Adipocyte (in vitro differentiated cells): ENCODE measurements at regions not wholly inside any gene's neighbourhood (a gene's known extent, or its start where the extent isn't known, plus 50 kb on each side); places are given as distances from the start of the nearest gene placed in this dataset.
"Not testable (repeated sequence)": the region's sequence is repeated elsewhere in the genome, so short reads cannot be mapped to it uniquely, and the experiment has no call there.

ENCODE experiments used
- DNase-seq: peaks from one replicate; pipeline ENCODE4 v3.0.0-alpha.2; 2015; ENCODE audit warnings: low read depth
- H3K27me3 ChIP-seq: replicated peaks from 2 replicates; pipeline ENCODE4 v1.7.0; 2013; ENCODE audit warnings: mild to moderate bottlenecking, low read length, moderate library complexity; ENCODE audit not compliant: control insufficient read depth, insufficient read depth
- H3K36me3 ChIP-seq: 2 replicates; pipeline ENCODE4 v1.7.0; 2013; ENCODE audit warnings: low read length, mild to moderate bottlenecking, moderate library complexity; ENCODE audit not compliant: control insufficient read depth, insufficient read depth, severe bottlenecking
- H3K4me1 ChIP-seq: 2 replicates; pipeline ENCODE4 v1.7.0; 2013; ENCODE audit warnings: mild to moderate bottlenecking, low read length, moderate library complexity; ENCODE audit not compliant: control insufficient read depth, insufficient read depth
- H3K4me3 ChIP-seq: 2 replicates; pipeline ENCODE4 v1.7.0; 2013; ENCODE audit warnings: mild to moderate bottlenecking, low read length, moderate library complexity
- H3K9ac ChIP-seq: 2 replicates; pipeline ENCODE4 v1.7.0; 2013; ENCODE audit warnings: mild to moderate bottlenecking, low read length, moderate library complexity
- H3K9me3 ChIP-seq: 2 replicates; pipeline ENCODE4 v1.7.0; 2013; ENCODE audit warnings: mild to moderate bottlenecking, low read length, moderate library complexity; ENCODE audit not compliant: control insufficient read depth

DNA sequence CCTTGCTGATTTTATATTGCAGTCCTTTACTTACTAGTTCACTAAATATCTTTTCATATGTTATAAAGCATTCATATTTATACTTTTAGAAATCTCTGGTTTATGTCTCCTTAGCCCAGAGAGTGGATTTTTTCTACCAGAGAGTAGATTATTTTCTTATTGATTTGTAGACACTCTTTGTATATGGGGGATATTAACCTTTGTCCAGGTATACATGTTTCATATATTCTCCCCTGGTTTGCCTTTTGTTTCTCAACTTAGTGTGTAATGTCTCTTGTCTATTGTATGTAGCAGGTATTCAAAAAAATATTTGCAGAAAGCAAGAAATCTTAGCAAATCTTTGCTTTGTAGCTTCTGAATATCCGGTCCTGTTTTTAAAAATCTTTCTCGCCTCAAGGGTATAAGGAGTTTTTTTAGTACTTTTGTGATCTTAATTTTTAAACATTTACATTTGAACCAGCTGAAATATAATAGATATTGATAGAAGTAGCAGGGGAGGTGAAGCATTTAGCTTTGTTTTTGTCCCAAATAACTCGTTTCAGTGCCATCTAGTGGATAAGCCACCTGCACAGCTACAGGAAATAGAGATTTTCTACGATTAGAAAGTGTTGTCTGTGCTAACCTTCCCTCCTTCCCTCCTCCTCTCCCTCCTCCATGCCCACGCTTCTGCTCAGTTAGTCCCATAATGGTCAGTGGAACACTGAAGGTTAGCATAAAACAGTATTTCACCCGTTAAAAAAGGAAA lies 97.0 kb downstream of the PHETA1 start:
- Histone ChIP-seq H3K27me3 (peaks cover 61% of the 10 kb centered on the region), H3K4me3 (no peak overlapping the region), H3K4me1 (peaks cover 6% of the 10 kb centered on the region), H3K36me3 (no peaks in the 10 kb centered on the region), H3K9me3 (peaks cover 4% of the 10 kb centered on the region), H3K9ac (no peak overlapping the region)
- DNase-seq = no peak

DNA sequence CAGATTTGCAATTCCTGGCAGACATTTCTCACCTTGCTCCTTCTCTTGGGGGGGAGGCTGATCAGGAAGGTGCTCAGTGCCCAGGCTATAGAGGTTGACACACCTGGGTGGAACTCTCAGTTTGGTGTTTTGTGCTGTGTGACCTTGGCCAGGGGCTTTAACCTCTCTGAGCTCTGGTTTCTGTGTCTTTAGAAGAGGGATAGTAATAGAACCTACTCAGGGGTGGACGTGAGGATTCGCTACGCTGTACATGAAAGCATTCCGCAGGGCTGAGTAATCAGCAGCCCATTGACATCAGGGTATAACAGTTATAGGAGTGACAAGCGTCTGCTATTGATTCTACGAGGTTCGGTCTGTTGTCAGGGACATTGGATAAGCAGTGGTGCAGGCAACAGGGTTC lies 98.1 kb downstream of the PHETA1 start:
- Histone ChIP-seq H3K9ac (no peak overlapping the region), H3K27me3 (peaks cover 69% of the 10 kb centered on the region), H3K4me3 (no peak overlapping the region), H3K36me3 (no peaks in the 10 kb centered on the region), H3K9me3 (peaks cover 4% of the 10 kb centered on the region), H3K4me1 (peaks cover 6% of the 10 kb centered on the region)
- DNase-seq = no peak

GRCh38 chr12:111270239-111270638 lies 98.7 kb downstream of the PHETA1 start:
- Histone ChIP-seq H3K9ac (no peak overlapping the region), H3K36me3 (no peaks in the 10 kb centered on the region), H3K27me3 (peaks cover 72% of the 10 kb centered on the region), H3K4me3 (no peak overlapping the region), H3K4me1 (peaks cover 6% of the 10 kb centered on the region), H3K9me3 (peaks cover 4% of the 10 kb centered on the region)
- no peak for DNase-seq

GRCh38 chr12:111269718-111270117 lies 99.2 kb downstream of the PHETA1 start:
- DNase-seq = no peak
- Histone ChIP-seq H3K36me3 (no peaks in the 10 kb centered on the region), H3K9ac (no peak overlapping the region), H3K27me3 (peaks cover 72% of the 10 kb centered on the region), H3K4me1 (peaks cover 6% of the 10 kb centered on the region), H3K9me3 (peaks cover 4% of the 10 kb centered on the region), H3K4me3 (no peak overlapping the region)

- Histone ChIP-seq H3K9me3 (peaks cover 4% of the 10 kb centered on the region), H3K4me1 (peaks cover 6% of the 10 kb centered on the region), H3K4me3 (no peak overlapping the region), H3K27me3 (peaks cover 69% of the 10 kb centered on the region), H3K36me3 (no peaks in the 10 kb centered on the region), H3K9ac (no peak overlapping the region)
- peak; percentile 3 for DNase-seq
These were observed 99.9 kb downstream of the PHETA1 start for GRCh38 chr12:111268738-111269572.

GRCh38 chr12:111267144-111267543 lies 101.8 kb downstream of the PHETA1 start:
- Histone ChIP-seq H3K9ac (no peak overlapping the region), H3K36me3 (no peaks in the 10 kb centered on the region), H3K4me1 (peaks cover 6% of the 10 kb centered on the region), H3K27me3 (peaks cover 62% of the 10 kb centered on the region), H3K9me3 (peaks cover 4% of the 10 kb centered on the region), H3K4me3 (no peak overlapping the region)
- no peak for DNase-seq

DNA sequence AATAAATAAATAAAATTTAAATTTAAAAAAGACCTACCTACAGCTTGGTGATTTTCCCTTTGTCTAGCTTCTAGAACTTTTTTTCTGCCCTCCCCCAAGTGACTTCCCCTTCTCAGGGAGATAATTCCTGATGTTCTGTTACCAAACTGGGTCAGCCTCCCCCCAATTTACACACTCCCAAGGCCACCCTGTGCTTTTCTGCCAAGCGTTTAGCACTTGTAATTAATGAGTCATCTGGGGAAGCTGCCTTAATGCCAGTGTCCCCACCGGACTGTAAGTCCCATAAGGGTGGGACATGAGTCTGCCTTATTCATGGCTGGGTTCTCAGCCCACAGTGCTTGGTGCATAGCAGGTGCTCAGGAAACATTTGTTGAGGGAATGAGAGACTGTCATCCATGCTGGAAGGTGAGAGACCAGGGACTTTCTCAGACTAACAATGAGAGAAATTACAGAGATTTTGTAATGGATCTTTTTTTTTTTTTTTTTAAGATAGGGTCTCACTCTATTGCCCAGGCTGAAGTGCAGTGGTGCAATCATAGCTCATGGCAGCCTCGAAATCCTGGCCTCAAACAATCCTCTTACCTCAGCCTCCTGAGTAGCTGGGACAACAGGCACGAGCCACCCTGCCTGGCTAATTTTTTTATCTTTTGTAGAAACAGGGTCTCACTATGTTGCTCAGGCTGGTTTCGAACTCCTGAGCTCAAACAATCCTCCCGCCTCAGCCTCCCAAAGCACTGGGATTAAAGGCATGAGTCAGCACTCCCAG lies 106.8 kb downstream of the PHETA1 start:
- Histone ChIP-seq H3K9me3 (no peaks in the 10 kb centered on the region), H3K4me3 (no peak overlapping the region), H3K36me3 (no peaks in the 10 kb centered on the region), H3K27me3 (peaks cover 34% of the 10 kb centered on the region), H3K9ac (no peak overlapping the region), H3K4me1 (no peaks in the 10 kb centered on the region)
- DNase-seq = no peak

DNA sequence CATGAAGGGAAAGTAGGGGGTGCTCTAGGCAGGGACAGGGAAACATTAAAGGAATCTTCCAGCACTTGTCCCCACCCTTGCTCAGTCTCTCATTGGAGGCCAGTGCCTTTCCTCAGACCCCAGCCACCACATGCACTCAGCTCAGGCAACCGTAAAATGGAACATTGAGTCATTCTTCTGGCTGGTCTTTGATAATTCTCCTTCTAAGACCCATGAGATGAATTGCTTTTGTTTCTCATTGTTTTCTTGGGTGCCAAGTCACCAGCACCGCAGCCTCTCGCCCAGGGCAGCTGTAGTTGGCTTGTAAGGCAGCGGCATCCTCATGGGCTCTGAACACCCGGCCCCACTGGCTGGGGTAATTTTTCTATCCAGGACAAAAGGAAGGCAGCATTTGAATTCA lies 108.2 kb downstream of the PHETA1 start:
- Histone ChIP-seq H3K9me3 (no peaks in the 10 kb centered on the region), H3K9ac (no peak overlapping the region), H3K27me3 (peaks cover 35% of the 10 kb centered on the region), H3K4me1 (no peaks in the 10 kb centered on the region), H3K36me3 (no peaks in the 10 kb centered on the region), H3K4me3 (no peak overlapping the region)
- no peak for DNase-seq

DNA sequence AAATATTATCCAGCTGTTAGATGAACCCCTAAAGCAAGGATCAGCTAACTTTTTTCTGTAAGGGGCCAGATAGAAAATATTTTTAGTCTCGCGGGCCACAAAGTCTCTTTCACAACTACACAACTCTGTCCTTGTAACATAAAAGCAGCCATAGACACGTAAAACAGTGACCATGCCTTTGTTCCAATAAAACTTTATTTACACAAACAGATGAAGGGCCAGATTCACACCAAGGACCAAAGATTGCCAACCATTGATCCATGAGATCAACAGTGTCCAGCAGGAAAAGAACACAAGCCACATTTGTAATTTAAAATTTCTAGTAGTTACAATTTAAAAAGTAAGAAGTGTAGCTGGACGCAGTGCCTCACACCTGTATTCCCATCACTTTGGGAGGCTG lies 109.7 kb downstream of the PHETA1 start:
- H3K4me3 ChIP-seq = no peak overlapping the region
- DNase-seq = no peak
- H3K9ac ChIP-seq = no peak overlapping the region
- no peaks in the 10 kb centered on the region for H3K36me3 ChIP-seq
- H3K4me1 ChIP-seq = no peaks in the 10 kb centered on the region
- peaks cover 40% of the 10 kb centered on the region for H3K27me3 ChIP-seq
- H3K9me3 ChIP-seq = no peaks in the 10 kb centered on the region

- H3K9me3 ChIP-seq, H3K4me1 ChIP-seq, H3K36me3 ChIP-seq, H3K4me3 ChIP-seq, DNase-seq, H3K9ac ChIP-seq: not testable (repeated sequence)
- peaks cover 46% of the 10 kb centered on the region for H3K27me3 ChIP-seq
These were observed 110.8 kb downstream of the PHETA1 start for GRCh38 chr12:111258081-111258480.

DNA sequence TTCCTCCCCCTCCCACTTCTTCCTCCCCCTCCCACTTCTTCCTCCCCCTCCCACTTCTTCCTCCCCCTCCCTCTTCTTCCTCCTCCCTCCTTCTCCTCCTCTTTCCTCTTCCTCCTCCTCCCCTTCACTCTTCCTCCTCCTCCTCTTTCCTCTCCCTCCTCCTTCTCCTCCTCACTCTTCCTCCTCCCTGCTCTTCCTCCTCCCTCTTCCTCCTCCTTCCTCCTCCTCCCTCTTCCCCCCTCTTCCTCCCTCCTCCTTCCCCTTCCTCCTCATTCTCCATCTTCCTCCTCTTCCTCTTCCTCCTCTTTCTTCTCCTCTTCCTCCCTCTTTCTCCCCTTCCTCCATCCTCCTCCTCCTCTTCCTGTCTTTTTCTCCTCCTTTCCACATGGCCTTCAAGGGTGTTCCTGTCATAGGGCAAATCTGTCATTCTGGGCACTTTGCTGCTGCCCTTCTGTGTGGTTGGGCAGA lies 111.4 kb downstream of the PHETA1 start:
- H3K4me1 ChIP-seq = no peaks in the 10 kb centered on the region
- DNase-seq = no peak

More for the DNA sequence above, 111.4 kb downstream of the PHETA1 start:
- Histone ChIP-seq H3K27me3 (peaks cover 49% of the 10 kb centered on the region), H3K4me3 (no peak overlapping the region), H3K36me3 (no peaks in the 10 kb centered on the region), H3K9me3 (no peaks in the 10 kb centered on the region), H3K9ac (no peak overlapping the region)
